ENCODE measurements at regions not wholly inside any gene's neighbourhood (a gene's known extent, or its start where the extent isn't known, plus 50 kb on each side); places are given as distances from the start of the nearest gene placed in this dataset.
"Not testable (repeated sequence)": the region's sequence is repeated elsewhere in the genome, so short reads cannot be mapped to it uniquely, and the experiment has no call there.

- DNase-seq, result no peak
- Mint-ChIP-seq H3K27ac (no peak overlapping the region), H3K27me3 (peaks cover 5% of the 10 kb centered on the region), H3K4me1 (no peaks in the 10 kb centered on the region), H3K9me3 (no peaks in the 10 kb centered on the region), H3K4me3 (no peak overlapping the region), H3K36me3 (ENCODE audit: low read depth) (no peaks in the 10 kb centered on the region)
- no peak for TF ChIP-seq CTCF (IDR thresholded peaks at IDR 0.05)
- ATAC-seq (ENCODE audit: low read depth), result no peak
- intact Hi-C loops (cut with micrococcal nuclease), result no loop called here
- ChIA-PET POLR2A (no interaction called here), CTCF (no interaction called here)
Observed at GRCh38 chr2:222364285-222364895, 60.0 kb upstream of the SGPP2 start.

GRCh38 chr2:222368280-222368679, 56.1 kb upstream of the SGPP2 start:
- H3K27ac Mint-ChIP-seq; intact Hi-C loops (cut with micrococcal nuclease); CTCF ChIA-PET; POLR2A ChIA-PET; H3K27me3 Mint-ChIP-seq; H3K9me3 Mint-ChIP-seq; DNase-seq; H3K36me3 Mint-ChIP-seq (ENCODE audit: low read depth); H3K4me3 Mint-ChIP-seq; H3K4me1 Mint-ChIP-seq; ATAC-seq (ENCODE audit: low read depth): not testable (repeated sequence)

- Mint-ChIP-seq H3K27ac (no peak overlapping the region), H3K9me3 (peaks cover 8% of the 10 kb centered on the region), H3K4me1 (no peaks in the 10 kb centered on the region), H3K36me3 (ENCODE audit: low read depth) (no peaks in the 10 kb centered on the region), H3K27me3 (peaks cover 2% of the 10 kb centered on the region), H3K4me3 (no peak overlapping the region)
- no peak for TF ChIP-seq CTCF (IDR thresholded peaks at IDR 0.05)
- intact Hi-C loops (cut with micrococcal nuclease), result no loop called here
- ATAC-seq (ENCODE audit: low read depth) (no peak), DNase-seq (no peak)
- ChIA-PET POLR2A (no interaction called here), CTCF (no interaction called here)
Observed at GRCh38 chr2:222372993-222373392, 51.4 kb upstream of the SGPP2 start.

Measured in activated B cell treated with CpG ODN at 0.5 μM for 24 hours (primary cell).